Astrocyte (in vitro differentiated cells and primary cell): ENCODE measurements at regions not wholly inside any gene's neighbourhood (a gene's known extent, or its start where the extent isn't known, plus 50 kb on each side); places are given as distances from the start of the nearest gene placed in this dataset.

Source experiments
- DNase-seq: peaks from one replicate; pipeline ENCODE4 v3.0.0-alpha.2; 2010; ENCODE audit warnings: low read depth
- FAIRE-seq: peaks from 2 replicates; lab custom pipeline; 2011; peaks lifted over from hg19 to GRCh38; lab: Jason Lieb, UNC
- H2AFZ ChIP-seq: 2 replicates; pipeline ENCODE4 v1.6.0; 2012; ENCODE audit warnings: low read depth, low read length, inconsistent platforms
- H3K27ac ChIP-seq: 2 replicates; pipeline ENCODE4 v1.5.1; 2011; ENCODE audit warnings: low read depth, low read length, inconsistent platforms
- H3K27me3 ChIP-seq: 2 replicates; pipeline ENCODE4 v1.6.0; 2011; ENCODE audit warnings: low read length, inconsistent platforms; ENCODE audit not compliant: insufficient read depth
- H3K36me3 ChIP-seq: 2 replicates; pipeline ENCODE4 v1.5.1; 2011; ENCODE audit warnings: low read length, inconsistent platforms; ENCODE audit not compliant: insufficient read depth
- H3K4me1 ChIP-seq: 2 replicates; pipeline ENCODE4 v1.5.1; 2011; ENCODE audit warnings: low read length, inconsistent platforms; ENCODE audit not compliant: insufficient read depth
- H3K4me2 ChIP-seq: 2 replicates; pipeline ENCODE4 v1.6.0; 2012; ENCODE audit warnings: low read length, inconsistent platforms
- H3K4me3 ChIP-seq: 2 replicates; pipeline ENCODE4 v1.5.1; 2011; ENCODE audit warnings: low read depth, mild to moderate bottlenecking, low read length, inconsistent platforms; ENCODE audit not compliant: insufficient read depth
- H3K79me2 ChIP-seq: 2 replicates; pipeline ENCODE4 v1.6.0; 2012; ENCODE audit warnings: mild to moderate bottlenecking, low read length, inconsistent platforms; ENCODE audit not compliant: insufficient read depth
- H3K9ac ChIP-seq: 2 replicates; pipeline ENCODE4 v1.6.0; 2012; ENCODE audit warnings: mild to moderate bottlenecking, low read length, inconsistent platforms
- H3K9me3 ChIP-seq: 2 replicates; pipeline ENCODE4 v1.5.1; 2012; ENCODE audit warnings: low read depth, mild to moderate bottlenecking, low read length, inconsistent platforms; ENCODE audit not compliant: insufficient read depth
- H4K20me1 ChIP-seq: 2 replicates; pipeline ENCODE4 v1.6.0; 2012; ENCODE audit warnings: low read length, inconsistent platforms; ENCODE audit not compliant: insufficient read depth
- H3K27ac Mint-ChIP-seq: one replicate; pipeline ENCODE4 v1.8.0; 2021; ENCODE audit warnings: mild to moderate bottlenecking, mixed read lengths; ENCODE audit not compliant: unreplicated experiment
- H3K27me3 Mint-ChIP-seq: one replicate; pipeline ENCODE4 v1.8.0; 2021; ENCODE audit warnings: low read depth, mixed read lengths; ENCODE audit not compliant: unreplicated experiment
- H3K36me3 Mint-ChIP-seq: one replicate; pipeline ENCODE4 v1.8.0; 2021; ENCODE audit warnings: low read depth, mixed read lengths; ENCODE audit not compliant: unreplicated experiment
- H3K4me1 Mint-ChIP-seq: one replicate; pipeline ENCODE4 v1.8.0; 2021; ENCODE audit warnings: low read depth, mixed read lengths; ENCODE audit not compliant: unreplicated experiment
- H3K4me3 Mint-ChIP-seq: one replicate; pipeline ENCODE4 v1.8.0; 2021; ENCODE audit warnings: mild to moderate bottlenecking, moderate library complexity, mixed read lengths; ENCODE audit not compliant: unreplicated experiment
- H3K9me3 Mint-ChIP-seq: one replicate; pipeline ENCODE4 v1.8.0; 2021; ENCODE audit warnings: mild to moderate bottlenecking, mixed read lengths; ENCODE audit not compliant: unreplicated experiment
- CTCF ChIP-seq: IDR thresholded peaks from 2 replicates; pipeline ENCODE4 v1.5.1; 2011; ENCODE audit warnings: low read depth, mild to moderate bottlenecking, inconsistent platforms, low read length, moderate library complexity; ENCODE audit not compliant: insufficient read depth
- EZH2 ChIP-seq: IDR thresholded peaks from 2 replicates; pipeline ENCODE4 v1.6.1; 2012; ENCODE audit warnings: mild to moderate bottlenecking, low read length, inconsistent platforms; ENCODE audit not compliant: insufficient read depth

DNA sequence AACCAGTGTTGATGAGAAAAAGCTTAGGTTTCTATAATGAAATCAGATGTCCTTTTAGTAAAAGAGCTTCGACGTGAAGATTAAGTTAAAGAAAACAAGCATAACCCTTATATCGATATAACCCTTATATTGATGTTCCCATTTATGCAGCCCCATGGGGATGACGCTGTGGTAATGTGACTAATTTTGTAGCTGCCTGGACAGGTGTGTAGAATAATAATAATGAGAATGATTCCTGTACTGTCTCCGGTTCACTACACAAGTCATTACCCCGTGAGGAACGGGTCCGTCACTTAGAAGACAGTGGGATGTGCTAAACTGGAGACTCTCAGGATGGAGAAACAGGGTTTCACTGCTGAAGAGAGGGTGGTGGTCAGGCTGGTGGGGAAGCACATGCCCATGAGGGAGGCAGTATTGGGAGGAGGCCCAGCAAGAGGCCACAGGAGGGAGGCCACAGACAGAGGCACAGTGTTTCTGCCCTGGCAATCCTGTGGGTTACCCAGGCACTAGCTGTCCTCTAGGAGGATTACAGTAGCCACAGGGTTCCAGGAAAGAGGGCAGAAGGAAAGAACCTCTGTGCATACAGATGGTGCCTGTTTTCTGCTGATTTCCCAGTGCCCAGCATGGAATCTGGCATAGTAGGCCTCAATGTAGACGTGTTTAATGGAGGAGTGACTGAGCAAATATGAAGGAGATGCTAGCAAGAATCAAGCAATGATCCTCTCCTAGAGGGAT is 191.1 kb upstream of the TSC22D2 start:
- H3K79me2 ChIP-seq, result no peaks in the 10 kb centered on the region
- no peak overlapping the region for H3K4me3 ChIP-seq
- H3K27me3 ChIP-seq, result no peaks in the 10 kb centered on the region
- H3K4me2 ChIP-seq, result no peak overlapping the region
- H3K4me1 ChIP-seq, result peaks cover 20% of the 10 kb centered on the region
- Mint-ChIP-seq H3K27me3 (peaks cover 4% of the 10 kb centered on the region), H3K4me1 (peaks cover 23% of the 10 kb centered on the region), H3K9me3 (peaks cover 7% of the 10 kb centered on the region), H3K36me3 (peaks cover 3% of the 10 kb centered on the region), H3K27ac (no peak overlapping the region), H3K4me3 (no peak overlapping the region)
- FAIRE-seq, result no peak
- no peak overlapping the region for H2AFZ ChIP-seq
- no peak for DNase-seq
- no peaks in the 10 kb centered on the region for H4K20me1 ChIP-seq
- no peak overlapping the region for H3K27ac ChIP-seq
- no peaks in the 10 kb centered on the region for H3K9me3 ChIP-seq
- no peak for TF ChIP-seq CTCF
- no peak for TF ChIP-seq EZH2
- no peaks in the 10 kb centered on the region for H3K36me3 ChIP-seq
- no peak overlapping the region for H3K9ac ChIP-seq

DNA sequence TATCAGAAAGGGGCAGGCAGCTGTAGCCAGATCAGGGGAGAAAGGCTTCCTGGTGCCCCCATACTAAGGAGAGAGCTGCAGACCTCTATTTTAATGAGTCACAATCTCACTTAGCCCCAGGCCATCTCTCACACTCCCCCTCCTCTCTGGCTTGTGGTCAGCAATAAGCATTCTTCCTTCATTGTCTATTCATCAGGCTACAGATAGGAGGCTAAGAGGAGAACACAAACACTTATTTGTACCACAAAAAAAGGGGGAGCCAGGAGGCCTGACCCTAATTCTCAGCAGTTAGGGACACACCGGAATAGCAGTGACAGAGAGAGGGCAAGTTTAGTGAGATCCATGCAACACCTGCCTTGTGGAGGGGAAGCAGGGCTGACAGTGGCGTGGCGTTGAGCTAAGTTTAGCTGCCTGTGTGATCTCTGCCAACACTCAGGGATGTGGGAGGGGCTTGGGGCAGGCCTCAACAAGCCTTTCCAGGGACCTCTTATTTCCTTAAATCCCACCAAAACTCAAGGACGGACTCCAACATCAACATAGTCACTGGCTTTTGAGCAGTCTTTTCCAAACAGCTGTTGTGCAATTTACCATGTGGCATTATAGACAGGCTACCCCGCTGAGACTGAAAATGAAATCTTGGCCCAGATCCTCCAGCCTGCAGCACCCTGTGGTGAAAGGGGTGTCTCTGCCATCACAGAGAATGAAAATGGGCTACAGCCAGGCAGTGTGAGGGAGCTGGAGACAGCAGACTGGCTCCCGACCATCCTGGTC is 191.9 kb upstream of the TSC22D2 start:
- Mint-ChIP-seq H3K4me1 (peaks cover 19% of the 10 kb centered on the region), H3K27ac (peak overlapping the region; percentile 59), H3K4me3 (no peak overlapping the region), H3K27me3 (no peaks in the 10 kb centered on the region), H3K9me3 (peaks cover 7% of the 10 kb centered on the region), H3K36me3 (peaks cover 3% of the 10 kb centered on the region)
- Histone ChIP-seq H3K9me3 (no peaks in the 10 kb centered on the region), H3K4me3 (no peak overlapping the region), H3K79me2 (no peaks in the 10 kb centered on the region), H3K27me3 (no peaks in the 10 kb centered on the region), H3K27ac (no peak overlapping the region), H3K4me2 (peak overlapping the region; percentile 35), H3K36me3 (no peaks in the 10 kb centered on the region), H4K20me1 (no peaks in the 10 kb centered on the region), H3K9ac (no peak overlapping the region), H2AFZ (peak overlapping the region; percentile 23), H3K4me1 (peaks cover 17% of the 10 kb centered on the region)
- FAIRE-seq, result no peak
- peak; percentile 81 for DNase-seq
- TF ChIP-seq CTCF (no peak), EZH2 (no peak)
